HG03196 (cell line): ENCODE measurements at regions not wholly inside any gene's neighbourhood (a gene's known extent, or its start where the extent isn't known, plus 50 kb on each side); places are given as distances from the start of the nearest gene placed in this dataset.
"Not testable (repeated sequence)": the region's sequence is repeated elsewhere in the genome, so short reads cannot be mapped to it uniquely, and the experiment has no call there.

ENCODE experiments used
- ATAC-seq: cut with Tn5 transposase; IDR thresholded peaks from one replicate; pipeline ENCODE4 v1.9.1; 2021; ENCODE audit not compliant: unreplicated experiment

DNA sequence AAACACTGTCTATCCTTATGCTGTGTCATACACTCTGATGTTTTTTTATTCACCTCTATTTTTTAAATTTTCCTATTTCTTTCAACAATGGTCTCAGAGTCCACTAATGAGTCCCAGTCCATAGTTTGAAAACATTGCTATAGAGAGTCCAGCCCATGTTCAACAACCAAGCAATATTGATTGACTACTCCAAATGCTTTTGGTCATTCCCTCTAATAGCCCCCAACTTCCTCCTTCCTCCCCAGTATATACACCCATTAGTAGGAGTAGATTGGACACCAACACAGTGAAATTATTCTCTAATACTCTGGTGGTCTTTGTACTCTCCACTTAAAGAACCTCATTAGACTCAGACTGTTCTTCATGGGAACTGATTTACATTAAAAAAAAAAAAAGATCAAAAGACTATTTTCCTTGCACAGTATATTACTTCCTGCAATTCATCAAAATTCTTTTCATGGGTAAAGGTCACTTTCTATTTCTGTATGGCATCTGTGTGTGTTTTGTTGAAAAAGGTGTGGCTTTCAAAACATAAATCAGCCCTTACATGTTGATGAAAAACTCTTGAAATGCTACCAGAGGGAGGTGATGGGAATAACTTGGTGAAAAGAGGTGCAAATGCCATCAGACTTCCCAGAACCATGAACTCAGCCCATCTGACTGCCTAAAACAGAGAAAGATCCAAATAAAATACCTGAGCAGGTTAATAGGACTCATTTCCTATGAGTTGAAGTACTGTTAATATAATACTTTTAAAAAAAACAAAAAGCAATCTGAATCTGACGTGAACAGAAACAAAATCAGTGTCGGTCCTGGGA lies 250.3 kb upstream of the KLF3 start:
- ATAC-seq = no peak

DNA sequence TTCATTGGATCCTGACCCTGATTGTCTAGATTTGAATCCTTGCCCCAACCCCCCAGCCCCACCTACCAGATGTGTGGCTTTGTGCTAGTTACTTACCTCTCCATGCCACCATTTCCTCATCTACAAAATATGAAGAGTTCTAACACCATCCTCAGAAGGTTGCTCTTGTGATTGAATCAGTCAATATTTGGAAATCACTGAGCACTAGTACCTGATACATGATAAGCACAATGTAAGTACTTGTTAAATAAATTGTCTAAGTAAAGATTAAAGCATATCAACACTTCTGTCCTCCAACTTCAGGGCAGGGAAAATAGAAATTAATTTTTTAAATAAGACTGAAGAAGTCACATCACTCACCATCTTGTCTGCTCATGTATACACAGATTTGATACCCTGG lies 249.6 kb upstream of the KLF3 start:
- no peak for ATAC-seq

DNA sequence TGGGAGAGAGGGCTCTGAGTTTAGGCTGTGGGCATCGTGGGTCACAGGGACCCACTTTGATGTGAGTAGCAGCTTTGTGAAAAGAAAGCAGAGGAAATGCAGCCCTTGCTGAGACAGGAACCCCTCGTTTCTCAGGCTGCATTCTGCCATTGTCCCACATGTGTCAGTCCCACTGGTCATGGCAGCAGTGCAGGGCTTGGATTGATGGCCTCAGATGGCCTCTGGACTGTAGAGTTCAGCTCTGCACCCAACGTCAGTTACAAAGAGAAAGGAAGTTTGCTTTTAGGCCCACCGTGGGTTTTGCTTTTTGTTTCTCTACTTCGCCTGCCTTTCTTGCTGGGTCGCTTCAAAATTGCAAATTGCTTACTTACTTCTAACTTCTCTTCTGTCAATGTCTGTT lies 248.3 kb upstream of the KLF3 start:
- ATAC-seq = no peak

- no peak for ATAC-seq
Observed at GRCh38 chr4:38416450-38417014, 247.5 kb upstream of the KLF3 start.

DNA sequence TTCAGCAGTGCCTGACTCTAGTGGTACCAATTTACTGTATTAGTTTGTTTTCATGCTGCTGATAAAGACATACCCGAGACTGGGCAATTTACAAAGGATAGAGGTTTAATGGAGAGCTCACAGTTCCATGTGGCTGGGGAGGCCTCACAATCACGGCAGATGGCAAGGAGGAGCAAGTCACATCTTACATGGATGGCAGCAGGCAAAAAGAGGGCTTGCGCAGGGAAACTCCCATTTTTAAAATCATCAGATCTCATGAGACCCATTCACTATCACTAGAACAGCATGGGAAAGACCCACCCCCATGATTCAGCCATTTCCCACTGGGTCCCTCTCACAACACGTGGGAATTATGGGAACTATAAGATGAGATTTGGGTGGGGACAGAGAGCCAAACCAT lies 243.7 kb upstream of the KLF3 start:
- not testable (repeated sequence) for ATAC-seq

- ATAC-seq = no peak
Observed at GRCh38 chr4:38422850-38423249, 241.1 kb upstream of the KLF3 start.

DNA sequence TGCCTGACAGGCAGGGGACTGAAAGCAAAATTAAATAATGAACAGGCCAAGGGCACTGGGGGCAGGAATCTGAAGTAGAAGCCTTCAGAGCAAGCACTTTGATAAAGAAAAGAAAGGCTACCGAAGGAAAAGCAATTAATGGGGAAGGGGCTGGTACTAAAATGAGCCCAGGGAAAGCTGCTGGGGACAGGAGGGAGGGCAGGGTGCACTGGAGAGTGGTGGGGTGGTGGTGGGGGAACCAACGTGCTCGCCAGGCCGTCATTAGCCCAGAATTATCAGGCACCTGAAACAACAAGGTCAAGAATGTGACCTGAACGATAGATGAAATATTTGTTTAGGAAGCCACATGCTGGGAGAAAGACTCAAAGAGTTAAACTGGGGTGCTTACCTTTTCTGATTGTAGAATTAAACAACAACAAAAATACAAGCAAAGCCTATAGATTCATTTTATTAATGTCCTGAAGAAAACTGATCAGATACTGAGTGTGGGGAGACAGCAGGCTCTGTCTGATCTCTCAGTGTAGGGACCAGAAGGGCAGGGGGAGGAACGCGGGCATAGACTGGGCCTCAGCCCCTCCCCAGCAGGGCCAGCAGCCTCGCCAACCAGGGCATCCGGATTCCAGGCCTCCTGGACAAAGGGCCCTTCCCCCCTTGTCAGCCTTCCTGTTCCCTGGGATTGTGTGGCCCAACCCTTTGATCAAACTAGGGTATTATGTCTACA lies 239.7 kb upstream of the KLF3 start:
- ATAC-seq = no peak

- ATAC-seq = no peak
Observed at GRCh38 chr4:38426532-38426931, 237.5 kb upstream of the KLF3 start.

GRCh38 chr4:38430841-38431240 lies 233.2 kb upstream of the KLF3 start:
- ATAC-seq = no peak

DNA sequence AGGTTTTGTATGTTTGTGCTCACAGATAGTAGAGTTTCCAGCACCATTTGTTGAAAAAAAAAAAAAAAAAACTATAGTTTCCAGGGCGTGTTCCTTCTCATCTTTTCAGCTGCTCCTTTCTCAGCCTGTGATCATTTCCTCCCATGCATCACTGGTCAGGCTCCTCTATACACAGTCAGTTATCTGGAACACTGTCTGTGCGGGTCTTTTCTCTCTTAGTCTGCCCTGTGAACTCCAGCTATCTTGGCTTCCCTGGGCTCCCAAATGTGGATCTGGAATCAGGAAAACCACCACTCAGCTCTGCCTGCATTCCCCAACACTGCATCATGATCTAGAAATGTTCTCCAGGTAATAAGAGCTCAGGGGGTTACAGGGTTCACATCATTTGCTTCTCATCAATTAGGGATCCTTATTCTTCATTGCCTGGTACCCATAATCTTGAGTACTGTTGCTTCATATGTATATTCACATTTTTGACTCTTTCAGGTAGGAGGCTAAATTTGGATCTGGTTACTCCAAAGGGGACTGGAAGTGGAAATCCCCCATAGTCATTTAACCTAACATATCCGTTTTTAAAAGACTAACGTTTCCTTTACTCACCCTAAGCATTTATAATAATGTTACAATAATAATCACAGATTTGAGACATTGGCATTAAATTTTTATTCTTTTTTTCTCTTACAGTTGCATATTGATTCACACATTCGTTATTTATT lies 221.8 kb upstream of the KLF3 start:
- ATAC-seq = no peak

DNA sequence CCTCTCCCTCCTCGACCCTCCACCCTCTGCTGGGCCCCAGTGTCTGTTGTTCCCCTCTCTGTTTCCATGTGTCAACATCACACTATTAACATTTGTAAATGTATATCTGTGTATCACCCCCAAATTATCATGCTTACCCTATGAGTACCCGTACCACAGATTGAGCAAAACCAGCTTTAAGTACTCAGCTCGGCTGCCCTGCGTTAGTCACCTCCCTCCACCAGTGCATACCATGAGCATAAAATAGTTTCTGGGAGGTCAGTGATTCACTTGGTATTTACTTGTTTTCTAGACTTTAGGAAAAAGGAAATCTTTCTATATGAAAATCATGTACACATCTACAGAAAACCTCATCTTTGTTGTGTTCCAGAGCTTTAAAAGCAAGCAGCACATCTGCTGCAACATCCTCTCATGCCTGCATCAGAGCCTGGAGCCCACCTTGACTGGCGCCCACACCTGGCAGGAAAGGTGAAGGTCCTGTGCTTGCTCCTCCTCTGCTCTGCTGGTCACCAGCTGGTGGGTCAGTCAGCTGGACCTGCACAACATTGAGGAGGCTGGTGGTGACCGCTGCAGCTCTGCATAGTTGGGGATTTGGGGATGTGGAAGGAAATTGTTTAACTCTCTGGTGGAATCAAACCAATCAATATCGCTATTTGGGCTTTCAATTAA lies 214.4 kb upstream of the KLF3 start:
- ATAC-seq = no peak

DNA sequence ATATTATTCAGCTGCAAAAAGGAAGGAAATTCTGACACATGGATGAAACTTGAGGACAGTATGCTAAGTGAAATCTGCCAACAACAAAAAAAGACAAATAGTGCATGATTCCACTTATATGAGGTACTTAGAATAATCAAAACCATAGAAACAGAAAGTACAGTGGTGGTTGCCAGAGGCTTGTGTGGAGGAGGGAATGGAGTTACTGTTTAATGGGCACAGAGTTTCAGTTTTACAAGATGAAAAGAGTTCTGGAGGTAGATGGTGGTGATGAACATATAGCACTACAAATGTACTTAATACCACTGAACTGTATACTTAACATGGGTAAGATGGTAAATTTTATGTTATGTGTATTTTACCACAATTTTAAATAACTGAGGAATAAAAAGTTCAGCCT lies 212.0 kb upstream of the KLF3 start:
- no peak for ATAC-seq

- ATAC-seq = no peak
Observed at GRCh38 chr4:38452542-38452941, 211.5 kb upstream of the KLF3 start.

GRCh38 chr4:38453253-38453881 lies 210.6 kb upstream of the KLF3 start:
- ATAC-seq = no peak

DNA sequence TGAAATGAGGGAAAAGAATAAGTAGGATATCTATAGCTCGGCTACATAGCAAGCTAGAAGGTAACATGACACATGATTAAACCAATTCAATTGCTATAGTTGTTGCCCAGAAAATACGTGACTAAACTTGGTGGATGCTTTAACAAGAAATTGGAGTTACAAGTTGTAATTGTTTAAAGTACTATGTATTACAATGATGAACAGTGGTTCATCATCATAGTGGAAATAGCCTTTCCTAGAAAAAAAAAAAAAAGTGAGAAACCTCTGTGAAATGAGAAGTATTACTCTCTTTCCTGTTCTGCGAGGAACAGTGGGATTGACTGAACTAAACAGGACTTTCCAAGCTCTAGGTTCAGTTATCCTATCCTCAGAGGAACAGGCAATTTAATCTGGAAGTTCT lies 209.7 kb upstream of the KLF3 start:
- no peak for ATAC-seq

GRCh38 chr4:38455092-38455862 lies 208.7 kb upstream of the KLF3 start:
- ATAC-seq = peak; percentile 63

DNA sequence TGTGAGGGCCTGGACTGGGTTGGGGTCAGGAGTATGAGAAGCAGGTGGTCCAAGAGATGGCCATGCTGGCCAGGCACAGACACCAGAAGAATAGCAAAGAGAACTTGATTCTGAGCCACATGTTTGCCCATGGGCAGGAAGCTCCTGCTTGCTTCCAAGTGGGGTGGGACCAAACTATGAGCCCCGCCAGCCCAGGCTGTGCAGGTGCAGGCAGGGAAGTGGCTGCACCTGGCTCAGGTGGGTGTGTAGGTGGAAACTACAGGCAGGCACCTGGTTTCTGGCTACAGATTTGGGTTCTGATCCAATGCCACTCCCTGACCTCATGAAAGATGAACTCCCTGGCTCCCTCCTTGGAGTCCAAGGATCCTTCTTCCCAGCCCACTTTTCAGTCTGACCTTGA lies 207.9 kb upstream of the KLF3 start:
- ATAC-seq = no peak

DNA sequence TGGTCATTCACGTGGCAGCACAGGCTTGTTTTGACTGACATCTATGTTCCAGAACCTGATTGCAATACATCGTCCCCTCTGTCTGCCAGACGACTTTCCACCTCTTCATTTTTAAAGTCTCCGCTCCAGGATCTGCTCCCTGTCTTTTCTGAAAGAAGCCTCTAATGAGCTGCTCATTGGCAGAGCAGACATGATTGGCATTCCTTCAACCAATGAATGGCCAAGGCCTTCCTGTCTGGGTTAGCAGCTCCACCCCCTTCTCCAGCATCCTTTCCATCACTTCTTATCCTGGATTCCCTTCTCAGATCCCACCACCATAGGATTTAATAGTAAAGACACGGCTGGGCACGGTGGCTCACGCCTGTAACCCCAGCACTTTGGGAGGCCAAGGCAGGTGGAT lies 202.7 kb upstream of the KLF3 start:
- no peak for ATAC-seq

DNA sequence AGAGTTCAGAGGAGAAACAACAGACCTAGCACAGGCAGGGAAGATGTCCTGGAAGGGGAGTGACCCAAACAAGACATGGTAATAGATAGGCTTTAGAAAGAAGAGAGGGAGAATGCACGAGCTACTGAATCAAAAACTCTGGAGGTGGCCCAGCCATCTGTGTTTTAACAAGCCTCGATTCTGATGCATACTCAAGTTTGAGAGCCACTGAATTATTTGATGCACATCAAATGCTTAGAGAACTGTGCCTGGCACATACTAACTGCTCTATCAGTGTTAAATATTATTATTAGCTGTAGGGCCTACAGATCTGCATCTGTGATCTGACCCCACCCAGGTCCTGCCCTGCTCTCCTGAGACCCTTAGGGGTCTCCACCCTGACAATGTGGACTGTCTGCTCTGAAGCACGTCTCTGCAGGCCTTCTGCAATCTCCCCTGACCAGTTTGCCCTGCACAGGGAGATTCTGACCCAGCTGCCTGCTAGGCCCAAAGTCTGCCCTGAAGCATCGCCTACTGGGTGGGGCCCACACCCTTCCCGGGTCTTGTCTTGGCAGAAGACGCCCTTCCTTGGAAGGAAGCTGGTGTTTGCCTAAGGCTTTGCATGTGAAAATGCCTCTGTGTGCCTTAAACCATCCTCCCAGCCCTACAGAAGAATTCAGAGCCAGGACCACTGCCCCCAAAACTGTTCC lies 201.5 kb upstream of the KLF3 start:
- ATAC-seq = no peak
